ENCODE measurements at regions not wholly inside any gene's neighbourhood (a gene's known extent, or its start where the extent isn't known, plus 50 kb on each side); places are given as distances from the start of the nearest gene placed in this dataset.

- 48 to 100% methylated on average over 1 to 3 of the region's 6 CpGs for WGBS, 2 experiments (ENCODE audit: insufficient coverage in 2 of 2)
- H3K36me3 ChIP-seq (ENCODE audit: control insufficient read depth, insufficient read depth, low read length): no peaks in the 10 kb centered on the region
- peaks cover 16% of the 10 kb centered on the region for H3K4me1 ChIP-seq (ENCODE audit: control insufficient read depth, insufficient read depth, low read length, poor library complexity, severe bottlenecking)
- peaks cover 9% of the 10 kb centered on the region for H3K9me3 ChIP-seq (ENCODE audit: control insufficient read depth, low read length)
- H3K27ac ChIP-seq (ENCODE audit: low read depth, low read length, severe bottlenecking): no peak overlapping the region
- H3K4me3 ChIP-seq (ENCODE audit: extremely low read depth, insufficient read depth, low read length, poor library complexity, severe bottlenecking): no peak overlapping the region
These were observed 695.2 kb downstream of the QKI start for GRCh38 chr6:164109770-164110140.

GRCh38 chr6:164108869-164109769 lies 694.6 kb downstream of the QKI start:
- Histone ChIP-seq H3K9me3 (ENCODE audit: control insufficient read depth, low read length) (peaks cover 9% of the 10 kb centered on the region), H3K4me1 (ENCODE audit: control insufficient read depth, insufficient read depth, low read length, poor library complexity, severe bottlenecking) (peaks cover 17% of the 10 kb centered on the region), H3K4me3 (ENCODE audit: extremely low read depth, insufficient read depth, low read length, poor library complexity, severe bottlenecking) (no peak overlapping the region), H3K36me3 (ENCODE audit: control insufficient read depth, insufficient read depth, low read length) (no peaks in the 10 kb centered on the region), H3K27ac (ENCODE audit: low read depth, low read length, severe bottlenecking) (peak overlapping the region; percentile 36)
- WGBS, 2 experiments (ENCODE audit: insufficient coverage in 2 of 2): 89 to 93% methylated on average over 16 to 17 of the region's 20 CpGs

GRCh38 chr6:164108092-164108491 lies 693.6 kb downstream of the QKI start:
- Histone ChIP-seq H3K27ac (ENCODE audit: low read depth, low read length, severe bottlenecking) (no peak overlapping the region), H3K4me3 (ENCODE audit: extremely low read depth, insufficient read depth, low read length, poor library complexity, severe bottlenecking) (no peak overlapping the region), H3K36me3 (ENCODE audit: control insufficient read depth, insufficient read depth, low read length) (no peaks in the 10 kb centered on the region), H3K4me1 (ENCODE audit: control insufficient read depth, insufficient read depth, low read length, poor library complexity, severe bottlenecking) (peaks cover 17% of the 10 kb centered on the region), H3K9me3 (ENCODE audit: control insufficient read depth, low read length) (peaks cover 5% of the 10 kb centered on the region)
- 75 to 87% methylated on average over 4 of the region's 4 CpGs for WGBS, 2 experiments (ENCODE audit: insufficient coverage in 2 of 2)

- Histone ChIP-seq H3K36me3 (ENCODE audit: control insufficient read depth, insufficient read depth, low read length) (no peaks in the 10 kb centered on the region), H3K4me3 (ENCODE audit: extremely low read depth, insufficient read depth, low read length, poor library complexity, severe bottlenecking) (no peak overlapping the region), H3K27ac (ENCODE audit: low read depth, low read length, severe bottlenecking) (no peak overlapping the region), H3K9me3 (ENCODE audit: control insufficient read depth, low read length) (peaks cover 5% of the 10 kb centered on the region), H3K4me1 (ENCODE audit: control insufficient read depth, insufficient read depth, low read length, poor library complexity, severe bottlenecking) (peaks cover 17% of the 10 kb centered on the region)
- 91 to 94% methylated on average over 7 of the region's 9 CpGs for WGBS, 2 experiments (ENCODE audit: insufficient coverage in 2 of 2)
These were observed 692.9 kb downstream of the QKI start for GRCh38 chr6:164107297-164107995.

GRCh38 chr6:164106345-164106769 lies 691.8 kb downstream of the QKI start:
- Histone ChIP-seq H3K36me3 (ENCODE audit: control insufficient read depth, insufficient read depth, low read length) (no peaks in the 10 kb centered on the region), H3K4me1 (ENCODE audit: control insufficient read depth, insufficient read depth, low read length, poor library complexity, severe bottlenecking) (peaks cover 17% of the 10 kb centered on the region), H3K27ac (ENCODE audit: low read depth, low read length, severe bottlenecking) (no peak overlapping the region), H3K4me3 (ENCODE audit: extremely low read depth, insufficient read depth, low read length, poor library complexity, severe bottlenecking) (no peak overlapping the region), H3K9me3 (ENCODE audit: control insufficient read depth, low read length) (peaks cover 5% of the 10 kb centered on the region)
- WGBS, 2 experiments (ENCODE audit: insufficient coverage in 2 of 2): 88 to 92% methylated on average over 16 to 17 of the region's 17 CpGs

GRCh38 chr6:164105705-164106104 lies 691.2 kb downstream of the QKI start:
- 93 to 94% methylated on average over 14 to 15 of the region's 16 CpGs for WGBS, 2 experiments (ENCODE audit: insufficient coverage in 2 of 2)
- Histone ChIP-seq H3K36me3 (ENCODE audit: control insufficient read depth, insufficient read depth, low read length) (no peaks in the 10 kb centered on the region), H3K4me1 (ENCODE audit: control insufficient read depth, insufficient read depth, low read length, poor library complexity, severe bottlenecking) (peaks cover 17% of the 10 kb centered on the region), H3K9me3 (ENCODE audit: control insufficient read depth, low read length) (peaks cover 5% of the 10 kb centered on the region), H3K4me3 (ENCODE audit: extremely low read depth, insufficient read depth, low read length, poor library complexity, severe bottlenecking) (no peak overlapping the region), H3K27ac (ENCODE audit: low read depth, low read length, severe bottlenecking) (no peak overlapping the region)

- 100% methylated on average over 2 of the region's 4 CpGs; no CpG with 5 or more reads in 1 of the 2 experiments for WGBS, 2 experiments (ENCODE audit: insufficient coverage in 2 of 2)
- Histone ChIP-seq H3K4me3 (ENCODE audit: extremely low read depth, insufficient read depth, low read length, poor library complexity, severe bottlenecking) (no peak overlapping the region), H3K36me3 (ENCODE audit: control insufficient read depth, insufficient read depth, low read length) (no peaks in the 10 kb centered on the region), H3K4me1 (ENCODE audit: control insufficient read depth, insufficient read depth, low read length, poor library complexity, severe bottlenecking) (peaks cover 13% of the 10 kb centered on the region), H3K9me3 (ENCODE audit: control insufficient read depth, low read length) (peaks cover 5% of the 10 kb centered on the region), H3K27ac (ENCODE audit: low read depth, low read length, severe bottlenecking) (no peak overlapping the region)
These were observed 689.9 kb downstream of the QKI start for GRCh38 chr6:164104432-164104831.

- H3K4me3 ChIP-seq (ENCODE audit: extremely low read depth, insufficient read depth, low read length, poor library complexity, severe bottlenecking): no peak overlapping the region
- peaks cover 5% of the 10 kb centered on the region for H3K4me1 ChIP-seq (ENCODE audit: control insufficient read depth, insufficient read depth, low read length, poor library complexity, severe bottlenecking)
- no peak overlapping the region for H3K27ac ChIP-seq (ENCODE audit: low read depth, low read length, severe bottlenecking)
- H3K9me3 ChIP-seq (ENCODE audit: control insufficient read depth, low read length): peaks cover 5% of the 10 kb centered on the region
- H3K36me3 ChIP-seq (ENCODE audit: control insufficient read depth, insufficient read depth, low read length): no peaks in the 10 kb centered on the region
- 73 to 88% methylated on average over 2 of the region's 4 CpGs for WGBS, 2 experiments (ENCODE audit: insufficient coverage in 2 of 2)
These were observed 688.2 kb downstream of the QKI start for GRCh38 chr6:164102693-164103092.

GRCh38 chr6:164101859-164102258 lies 687.3 kb downstream of the QKI start:
- WGBS, 2 experiments (ENCODE audit: insufficient coverage in 2 of 2): 71 to 83% methylated on average over 1 of the region's 2 CpGs
- no peak overlapping the region for H3K4me3 ChIP-seq (ENCODE audit: extremely low read depth, insufficient read depth, low read length, poor library complexity, severe bottlenecking)
- peaks cover 8% of the 10 kb centered on the region for H3K4me1 ChIP-seq (ENCODE audit: control insufficient read depth, insufficient read depth, low read length, poor library complexity, severe bottlenecking)
- H3K9me3 ChIP-seq (ENCODE audit: control insufficient read depth, low read length): peaks cover 5% of the 10 kb centered on the region
- H3K27ac ChIP-seq (ENCODE audit: low read depth, low read length, severe bottlenecking): no peak overlapping the region
- H3K36me3 ChIP-seq (ENCODE audit: control insufficient read depth, insufficient read depth, low read length): no peaks in the 10 kb centered on the region

- Histone ChIP-seq H3K9me3 (ENCODE audit: control insufficient read depth, low read length) (peaks cover 5% of the 10 kb centered on the region), H3K36me3 (ENCODE audit: control insufficient read depth, insufficient read depth, low read length) (no peaks in the 10 kb centered on the region), H3K27ac (ENCODE audit: low read depth, low read length, severe bottlenecking) (no peak overlapping the region), H3K4me3 (ENCODE audit: extremely low read depth, insufficient read depth, low read length, poor library complexity, severe bottlenecking) (no peak overlapping the region), H3K4me1 (ENCODE audit: control insufficient read depth, insufficient read depth, low read length, poor library complexity, severe bottlenecking) (peaks cover 4% of the 10 kb centered on the region)
- 88 to 91% methylated on average over 16 to 21 of the region's 22 CpGs for WGBS, 2 experiments (ENCODE audit: insufficient coverage in 2 of 2)
These were observed 684.8 kb downstream of the QKI start for GRCh38 chr6:164099269-164099865.

Data from mesodermal cell (in vitro differentiated cells).